Testis (tissue), 2 donors: ENCODE measurements at regions not wholly inside any gene's neighbourhood (a gene's known extent, or its start where the extent isn't known, plus 50 kb on each side); places are given as distances from the start of the nearest gene placed in this dataset.

Source experiments
- CTCF ChIP-seq, 3 experiments: fragments of 450-650 bp in 2 of 3; fragments of 200-600 bp in 1 of 3; sonication (generic) in 1 of 3; IDR thresholded peaks; one replicate each; pipeline ENCODE4 v1.5.1; 2016 to 2019; ENCODE audit warnings: antibody characterized with exemption in 3 of 3, mild to moderate bottlenecking in 2 of 3, moderate library complexity in 1 of 3
- POLR2A ChIP-seq: fragments of 450-650 bp; IDR thresholded peaks from one replicate; pipeline ENCODE4 v1.6.1; 2017; ENCODE audit warnings: antibody characterized with exemption, mild to moderate bottlenecking, moderate library complexity

DNA sequence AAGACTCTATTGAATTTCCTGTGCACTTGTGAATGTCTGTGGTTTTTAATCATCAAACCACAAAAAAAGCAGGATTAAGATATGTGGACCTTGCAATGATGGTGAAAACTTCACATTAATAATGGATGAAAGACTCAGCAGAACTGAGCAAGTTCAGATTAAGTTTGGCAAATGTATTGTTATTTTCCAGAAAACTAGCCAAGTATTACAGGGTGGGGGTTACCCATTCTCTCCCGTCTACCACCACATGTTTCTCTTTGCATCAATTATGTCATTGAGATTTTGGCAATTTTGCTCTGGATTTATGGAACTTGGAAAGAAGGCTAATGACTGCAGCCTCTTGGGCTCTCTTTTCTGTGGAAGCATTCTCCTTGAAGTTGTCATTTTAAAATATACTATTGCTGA is 577.1 kb downstream of the ANKRD50 start:
- no peak for TF ChIP-seq CTCF (IDR thresholded peaks at IDR 0.05)
- TF ChIP-seq POLR2A, result no peak
